Keratinocyte (primary cell): ENCODE measurements at regions not wholly inside any gene's neighbourhood (a gene's known extent, or its start where the extent isn't known, plus 50 kb on each side); places are given as distances from the start of the nearest gene placed in this dataset.

Experiments
- EZH2 ChIP-seq: IDR thresholded peaks from one replicate; pipeline ENCODE4 v1.6.1; 2012; ENCODE audit warnings: inconsistent platforms, mild to moderate bottlenecking, low read length, moderate library complexity
- TF ChIP-seq, protein P1 (sequence below), 3 experiments: IDR thresholded peaks in 1 of 3; conservative IDR thresholded peaks in 1 of 3; optimal IDR thresholded peaks in 1 of 3; 2 replicates in 2 of 3; 3 replicates in 1 of 3; pipeline versions ENCODE3 to v1.5.1; 2011; ENCODE audit warnings: low read length in 3 of 3, mild to moderate bottlenecking in 3 of 3, moderate library complexity in 2 of 3, control low read depth in 1 of 3, inconsistent platforms in 1 of 3; ENCODE audit not compliant: insufficient read depth in 2 of 3; ENCODE audit errors: extremely low read depth in 1 of 3

DNA sequence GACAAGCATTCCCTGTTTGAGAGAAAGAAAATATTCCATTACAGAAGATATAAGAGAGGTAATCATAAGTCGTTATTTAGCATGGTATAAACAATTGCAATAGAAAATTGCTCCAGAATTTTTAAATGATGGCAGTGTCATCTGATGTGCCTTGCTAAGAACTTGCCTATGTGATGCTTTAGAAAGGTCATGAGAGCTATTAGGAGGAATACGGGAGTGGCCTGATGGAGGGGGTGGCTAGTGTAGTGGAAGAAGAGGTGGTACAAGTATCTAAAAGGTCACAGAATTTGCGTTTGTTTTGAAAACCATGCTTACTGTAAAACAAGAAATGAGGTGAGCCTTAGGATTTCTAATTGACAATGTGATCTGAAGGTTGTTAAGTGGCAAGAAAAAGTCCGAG lies 550.0 kb downstream of the TMX3 start:
- TF ChIP-seq, protein P1, sequence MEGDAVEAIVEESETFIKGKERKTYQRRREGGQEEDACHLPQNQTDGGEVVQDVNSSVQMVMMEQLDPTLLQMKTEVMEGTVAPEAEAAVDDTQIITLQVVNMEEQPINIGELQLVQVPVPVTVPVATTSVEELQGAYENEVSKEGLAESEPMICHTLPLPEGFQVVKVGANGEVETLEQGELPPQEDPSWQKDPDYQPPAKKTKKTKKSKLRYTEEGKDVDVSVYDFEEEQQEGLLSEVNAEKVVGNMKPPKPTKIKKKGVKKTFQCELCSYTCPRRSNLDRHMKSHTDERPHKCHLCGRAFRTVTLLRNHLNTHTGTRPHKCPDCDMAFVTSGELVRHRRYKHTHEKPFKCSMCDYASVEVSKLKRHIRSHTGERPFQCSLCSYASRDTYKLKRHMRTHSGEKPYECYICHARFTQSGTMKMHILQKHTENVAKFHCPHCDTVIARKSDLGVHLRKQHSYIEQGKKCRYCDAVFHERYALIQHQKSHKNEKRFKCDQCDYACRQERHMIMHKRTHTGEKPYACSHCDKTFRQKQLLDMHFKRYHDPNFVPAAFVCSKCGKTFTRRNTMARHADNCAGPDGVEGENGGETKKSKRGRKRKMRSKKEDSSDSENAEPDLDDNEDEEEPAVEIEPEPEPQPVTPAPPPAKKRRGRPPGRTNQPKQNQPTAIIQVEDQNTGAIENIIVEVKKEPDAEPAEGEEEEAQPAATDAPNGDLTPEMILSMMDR (optimal IDR thresholded peaks at IDR 0.05 in 1 of 3, IDR thresholded peaks at IDR 0.05 in 1 of 3, conservative IDR thresholded peaks at IDR 0.05 in 1 of 3; ENCODE audit: extremely low read depth in 1 of 3, insufficient read depth in 2 of 3, low read length in 3 of 3) = no peak
- no peak for TF ChIP-seq EZH2
